ENCODE measurements at regions not wholly inside any gene's neighbourhood (a gene's known extent, or its start where the extent isn't known, plus 50 kb on each side); places are given as distances from the start of the nearest gene placed in this dataset.

DNA sequence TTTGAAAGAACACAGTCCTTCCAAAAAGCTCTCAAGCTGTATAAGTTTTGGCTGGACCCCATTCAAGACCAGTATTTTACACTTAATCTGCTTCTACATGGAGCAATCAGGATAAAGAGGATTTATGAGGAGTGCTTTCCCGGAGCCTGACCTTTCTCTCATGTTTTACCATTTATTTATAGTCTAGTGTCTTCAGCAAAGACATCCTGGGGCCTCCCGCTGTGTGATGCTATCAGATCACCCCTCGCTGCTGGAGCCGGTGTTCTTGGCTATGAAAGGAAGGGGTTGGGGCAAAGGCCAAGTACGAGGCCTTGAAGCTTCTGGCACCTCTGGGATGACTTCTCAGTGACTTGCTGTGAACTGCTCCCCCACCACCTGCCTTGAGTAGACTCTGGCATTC, 189.6 kb downstream of the ADAMTS15 start:
- TF ChIP-seq, protein P1, sequence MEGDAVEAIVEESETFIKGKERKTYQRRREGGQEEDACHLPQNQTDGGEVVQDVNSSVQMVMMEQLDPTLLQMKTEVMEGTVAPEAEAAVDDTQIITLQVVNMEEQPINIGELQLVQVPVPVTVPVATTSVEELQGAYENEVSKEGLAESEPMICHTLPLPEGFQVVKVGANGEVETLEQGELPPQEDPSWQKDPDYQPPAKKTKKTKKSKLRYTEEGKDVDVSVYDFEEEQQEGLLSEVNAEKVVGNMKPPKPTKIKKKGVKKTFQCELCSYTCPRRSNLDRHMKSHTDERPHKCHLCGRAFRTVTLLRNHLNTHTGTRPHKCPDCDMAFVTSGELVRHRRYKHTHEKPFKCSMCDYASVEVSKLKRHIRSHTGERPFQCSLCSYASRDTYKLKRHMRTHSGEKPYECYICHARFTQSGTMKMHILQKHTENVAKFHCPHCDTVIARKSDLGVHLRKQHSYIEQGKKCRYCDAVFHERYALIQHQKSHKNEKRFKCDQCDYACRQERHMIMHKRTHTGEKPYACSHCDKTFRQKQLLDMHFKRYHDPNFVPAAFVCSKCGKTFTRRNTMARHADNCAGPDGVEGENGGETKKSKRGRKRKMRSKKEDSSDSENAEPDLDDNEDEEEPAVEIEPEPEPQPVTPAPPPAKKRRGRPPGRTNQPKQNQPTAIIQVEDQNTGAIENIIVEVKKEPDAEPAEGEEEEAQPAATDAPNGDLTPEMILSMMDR (IDR thresholded peaks at IDR 0.05): no peak
- no peak for TF ChIP-seq POLR2A (IDR thresholded peaks at IDR 0.05)
